ENCODE measurements at regions not wholly inside any gene's neighbourhood (a gene's known extent, or its start where the extent isn't known, plus 50 kb on each side); places are given as distances from the start of the nearest gene placed in this dataset.

GRCh38 chr7:46619723-46620310, 698.7 kb upstream of the IGFBP3 start:
- H3K4me1 ChIP-seq (ENCODE audit: control insufficient read depth, insufficient read depth, low read length), result no peaks in the 10 kb centered on the region
- no peak overlapping the region for H3K4me3 ChIP-seq (ENCODE audit: insufficient read depth, low read depth, low read length)
- no peaks in the 10 kb centered on the region for H3K36me3 ChIP-seq (ENCODE audit: control insufficient read depth, insufficient read depth, low read length)
- H3K27ac ChIP-seq (ENCODE audit: insufficient read depth, low read depth, low read length, poor library complexity, severe bottlenecking), result no peak overlapping the region
- H3K9me3 ChIP-seq (ENCODE audit: control insufficient read depth, low read length), result no peaks in the 10 kb centered on the region
- 92 to 94% methylated on average over 3 of the region's 3 CpGs for WGBS, 2 experiments
- no peaks in the 10 kb centered on the region for H3K27me3 ChIP-seq (ENCODE audit: control insufficient read depth, insufficient read depth, low read length, poor library complexity, severe bottlenecking)

GRCh38 chr7:46616636-46617035, 695.6 kb upstream of the IGFBP3 start:
- Histone ChIP-seq H3K9me3 (ENCODE audit: control insufficient read depth, low read length) (no peaks in the 10 kb centered on the region), H3K36me3 (ENCODE audit: control insufficient read depth, insufficient read depth, low read length) (no peaks in the 10 kb centered on the region), H3K4me3 (ENCODE audit: insufficient read depth, low read depth, low read length) (no peak overlapping the region), H3K27me3 (ENCODE audit: control insufficient read depth, insufficient read depth, low read length, poor library complexity, severe bottlenecking) (no peaks in the 10 kb centered on the region), H3K27ac (ENCODE audit: insufficient read depth, low read depth, low read length, poor library complexity, severe bottlenecking) (no peak overlapping the region), H3K4me1 (ENCODE audit: control insufficient read depth, insufficient read depth, low read length) (no peaks in the 10 kb centered on the region)
- 91 to 93% methylated on average over 1 of the region's 1 CpG for WGBS, 2 experiments

GRCh38 chr7:46613551-46613950, 692.5 kb upstream of the IGFBP3 start:
- Histone ChIP-seq H3K9me3 (ENCODE audit: control insufficient read depth, low read length) (no peaks in the 10 kb centered on the region), H3K27me3 (ENCODE audit: control insufficient read depth, insufficient read depth, low read length, poor library complexity, severe bottlenecking) (no peaks in the 10 kb centered on the region), H3K27ac (ENCODE audit: insufficient read depth, low read depth, low read length, poor library complexity, severe bottlenecking) (no peak overlapping the region), H3K4me1 (ENCODE audit: control insufficient read depth, insufficient read depth, low read length) (no peaks in the 10 kb centered on the region), H3K36me3 (ENCODE audit: control insufficient read depth, insufficient read depth, low read length) (no peaks in the 10 kb centered on the region), H3K4me3 (ENCODE audit: insufficient read depth, low read depth, low read length) (no peak overlapping the region)
- WGBS, 2 experiments, result 80 to 88% methylated on average over 1 of the region's 1 CpG

- Histone ChIP-seq H3K27ac (ENCODE audit: insufficient read depth, low read depth, low read length, poor library complexity, severe bottlenecking) (no peak overlapping the region), H3K36me3 (ENCODE audit: control insufficient read depth, insufficient read depth, low read length) (no peaks in the 10 kb centered on the region), H3K9me3 (ENCODE audit: control insufficient read depth, low read length) (no peaks in the 10 kb centered on the region), H3K27me3 (ENCODE audit: control insufficient read depth, insufficient read depth, low read length, poor library complexity, severe bottlenecking) (no peaks in the 10 kb centered on the region), H3K4me3 (ENCODE audit: insufficient read depth, low read depth, low read length) (no peak overlapping the region), H3K4me1 (ENCODE audit: control insufficient read depth, insufficient read depth, low read length) (no peaks in the 10 kb centered on the region)
- WGBS, 2 experiments, result 95 to 98% methylated on average over 4 to 5 of the region's 5 CpGs
These were observed 692.0 kb upstream of the IGFBP3 start for GRCh38 chr7:46613116-46613515.

DNA sequence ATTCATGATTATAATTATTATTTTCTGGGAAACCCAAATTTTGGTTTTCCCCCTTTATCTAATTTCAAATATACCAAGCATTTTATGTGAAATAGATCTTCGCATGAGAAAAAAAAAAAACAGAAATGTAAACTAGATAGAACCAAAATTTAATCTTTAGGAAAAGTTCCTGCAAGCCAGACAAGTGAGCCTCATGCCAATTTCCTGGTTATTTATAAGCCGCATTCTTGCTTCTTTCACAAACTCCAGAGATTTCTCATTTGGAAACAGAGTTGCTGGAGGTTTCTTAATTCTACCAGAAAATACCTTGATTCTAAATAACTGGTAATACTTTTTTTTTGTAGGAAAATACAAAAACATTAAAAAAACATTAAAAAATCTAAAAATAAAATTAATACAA, 690.4 kb upstream of the IGFBP3 start:
- no peak overlapping the region for H3K4me3 ChIP-seq (ENCODE audit: insufficient read depth, low read depth, low read length)
- no peaks in the 10 kb centered on the region for H3K9me3 ChIP-seq (ENCODE audit: control insufficient read depth, low read length)
- no peaks in the 10 kb centered on the region for H3K4me1 ChIP-seq (ENCODE audit: control insufficient read depth, insufficient read depth, low read length)
- H3K27me3 ChIP-seq (ENCODE audit: control insufficient read depth, insufficient read depth, low read length, poor library complexity, severe bottlenecking), result no peaks in the 10 kb centered on the region
- no peaks in the 10 kb centered on the region for H3K36me3 ChIP-seq (ENCODE audit: control insufficient read depth, insufficient read depth, low read length)
- H3K27ac ChIP-seq (ENCODE audit: insufficient read depth, low read depth, low read length, poor library complexity, severe bottlenecking), result no peak overlapping the region
- 100% methylated on average over 2 of the region's 2 CpGs for WGBS, 2 experiments

GRCh38 chr7:46610746-46611145, 689.7 kb upstream of the IGFBP3 start:
- Histone ChIP-seq H3K4me3 (ENCODE audit: insufficient read depth, low read depth, low read length) (no peak overlapping the region), H3K27ac (ENCODE audit: insufficient read depth, low read depth, low read length, poor library complexity, severe bottlenecking) (no peak overlapping the region), H3K36me3 (ENCODE audit: control insufficient read depth, insufficient read depth, low read length) (no peaks in the 10 kb centered on the region), H3K27me3 (ENCODE audit: control insufficient read depth, insufficient read depth, low read length, poor library complexity, severe bottlenecking) (no peaks in the 10 kb centered on the region), H3K9me3 (ENCODE audit: control insufficient read depth, low read length) (no peaks in the 10 kb centered on the region), H3K4me1 (ENCODE audit: control insufficient read depth, insufficient read depth, low read length) (no peaks in the 10 kb centered on the region)
- WGBS, 2 experiments, result 89 to 92% methylated on average over 2 of the region's 2 CpGs

DNA sequence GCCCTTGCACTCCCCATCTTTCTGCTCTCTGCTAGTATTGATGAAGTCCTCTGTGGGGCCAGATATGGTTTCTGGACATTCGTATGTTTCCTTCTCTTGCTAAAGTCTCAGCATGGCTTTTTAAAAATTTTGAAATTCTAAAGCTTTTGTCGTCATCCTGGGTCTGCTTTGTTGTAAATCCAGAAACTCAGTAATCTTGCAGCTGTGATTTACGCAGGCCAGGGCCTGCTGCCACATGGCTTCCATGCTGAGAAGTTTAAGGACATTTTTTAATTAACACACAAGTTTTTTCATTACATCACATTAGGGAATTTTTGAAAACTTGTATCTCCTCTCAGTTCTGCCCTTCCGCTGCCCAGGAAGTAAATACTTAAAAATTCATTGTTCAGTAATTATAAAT, 686.1 kb upstream of the IGFBP3 start:
- no peaks in the 10 kb centered on the region for H3K27me3 ChIP-seq (ENCODE audit: control insufficient read depth, insufficient read depth, low read length, poor library complexity, severe bottlenecking)
- no peaks in the 10 kb centered on the region for H3K36me3 ChIP-seq (ENCODE audit: control insufficient read depth, insufficient read depth, low read length)
- 92 to 93% methylated on average over 3 of the region's 4 CpGs for WGBS, 2 experiments
- H3K4me1 ChIP-seq (ENCODE audit: control insufficient read depth, insufficient read depth, low read length), result no peaks in the 10 kb centered on the region
- no peak overlapping the region for H3K4me3 ChIP-seq (ENCODE audit: insufficient read depth, low read depth, low read length)
- no peaks in the 10 kb centered on the region for H3K9me3 ChIP-seq (ENCODE audit: control insufficient read depth, low read length)
- no peak overlapping the region for H3K27ac ChIP-seq (ENCODE audit: insufficient read depth, low read depth, low read length, poor library complexity, severe bottlenecking)

DNA sequence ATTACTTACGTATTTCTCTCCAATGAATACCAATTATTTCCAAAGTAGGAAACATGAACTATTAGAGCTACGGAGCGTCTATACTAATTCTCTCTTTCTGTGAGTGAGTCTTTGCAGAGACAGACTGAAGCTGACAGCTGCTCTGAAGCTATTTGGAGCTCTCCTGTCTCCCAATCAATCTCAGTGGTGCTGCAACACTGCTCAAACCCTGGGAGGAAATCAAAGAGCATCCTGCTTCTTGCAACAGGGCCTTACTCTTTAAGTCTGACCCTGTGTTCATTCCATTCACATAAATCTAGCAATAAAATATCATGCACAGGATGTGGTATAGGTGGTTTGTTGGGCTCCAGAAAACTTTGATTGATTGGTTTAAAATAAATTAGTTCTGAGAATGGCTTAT, 685.7 kb upstream of the IGFBP3 start:
- H3K36me3 ChIP-seq (ENCODE audit: control insufficient read depth, insufficient read depth, low read length), result no peaks in the 10 kb centered on the region
- no peak overlapping the region for H3K27ac ChIP-seq (ENCODE audit: insufficient read depth, low read depth, low read length, poor library complexity, severe bottlenecking)
- WGBS, 2 experiments, result 94 to 97% methylated on average over 3 of the region's 3 CpGs
- H3K9me3 ChIP-seq (ENCODE audit: control insufficient read depth, low read length), result no peaks in the 10 kb centered on the region
- H3K27me3 ChIP-seq (ENCODE audit: control insufficient read depth, insufficient read depth, low read length, poor library complexity, severe bottlenecking), result no peaks in the 10 kb centered on the region
- H3K4me3 ChIP-seq (ENCODE audit: insufficient read depth, low read depth, low read length), result no peak overlapping the region
- H3K4me1 ChIP-seq (ENCODE audit: control insufficient read depth, insufficient read depth, low read length), result no peaks in the 10 kb centered on the region

DNA sequence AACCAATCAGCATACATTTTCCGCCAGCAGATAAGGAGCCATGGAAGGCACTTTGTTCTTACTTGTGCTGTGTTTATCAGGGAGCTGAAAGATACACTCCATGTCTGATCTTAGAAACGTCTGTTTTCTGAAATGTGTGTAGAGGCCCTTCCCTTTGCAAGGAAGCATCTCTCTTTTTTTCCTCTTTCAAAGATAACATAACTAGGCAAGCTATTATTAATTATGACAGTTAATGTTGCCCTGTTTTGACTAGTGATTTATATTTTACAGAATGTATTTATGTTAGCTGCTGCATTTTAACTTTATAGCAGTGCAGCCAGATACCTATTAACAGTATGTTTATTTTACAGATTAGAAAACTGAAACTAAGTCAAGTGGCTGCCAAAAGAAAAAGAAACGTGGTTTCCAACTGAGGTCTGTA, 683.2 kb upstream of the IGFBP3 start:
- Histone ChIP-seq H3K27ac (ENCODE audit: insufficient read depth, low read depth, low read length, poor library complexity, severe bottlenecking) (no peak overlapping the region), H3K4me3 (ENCODE audit: insufficient read depth, low read depth, low read length) (no peak overlapping the region), H3K27me3 (ENCODE audit: control insufficient read depth, insufficient read depth, low read length, poor library complexity, severe bottlenecking) (no peaks in the 10 kb centered on the region), H3K9me3 (ENCODE audit: control insufficient read depth, low read length) (no peaks in the 10 kb centered on the region), H3K36me3 (ENCODE audit: control insufficient read depth, insufficient read depth, low read length) (no peaks in the 10 kb centered on the region), H3K4me1 (ENCODE audit: control insufficient read depth, insufficient read depth, low read length) (no peaks in the 10 kb centered on the region)
- WGBS, 2 experiments, result 91 to 93% methylated on average over 1 to 3 of the region's 3 CpGs

- Histone ChIP-seq H3K27me3 (ENCODE audit: control insufficient read depth, insufficient read depth, low read length, poor library complexity, severe bottlenecking) (no peaks in the 10 kb centered on the region), H3K4me3 (ENCODE audit: insufficient read depth, low read depth, low read length) (no peak overlapping the region)
These were observed 682.7 kb upstream of the IGFBP3 start for GRCh38 chr7:46603780-46604179.

GRCh38 chr7:46603296-46603752, 682.3 kb upstream of the IGFBP3 start:
- H3K36me3 ChIP-seq (ENCODE audit: control insufficient read depth, insufficient read depth, low read length), result no peaks in the 10 kb centered on the region
- H3K27ac ChIP-seq (ENCODE audit: insufficient read depth, low read depth, low read length, poor library complexity, severe bottlenecking), result no peak overlapping the region
- no peaks in the 10 kb centered on the region for H3K27me3 ChIP-seq (ENCODE audit: control insufficient read depth, insufficient read depth, low read length, poor library complexity, severe bottlenecking)
- no peak overlapping the region for H3K4me3 ChIP-seq (ENCODE audit: insufficient read depth, low read depth, low read length)
- H3K9me3 ChIP-seq (ENCODE audit: control insufficient read depth, low read length), result no peaks in the 10 kb centered on the region
- H3K4me1 ChIP-seq (ENCODE audit: control insufficient read depth, insufficient read depth, low read length), result no peaks in the 10 kb centered on the region
- WGBS, 2 experiments, result 93 to 96% methylated on average over 7 of the region's 7 CpGs

More at GRCh38 chr7:46603780-46604179, 682.7 kb upstream of the IGFBP3 start:
- WGBS, 2 experiments, result 86% methylated on average over 11 of the region's 11 CpGs
- Histone ChIP-seq H3K36me3 (ENCODE audit: control insufficient read depth, insufficient read depth, low read length) (no peaks in the 10 kb centered on the region), H3K4me1 (ENCODE audit: control insufficient read depth, insufficient read depth, low read length) (no peaks in the 10 kb centered on the region), H3K27ac (ENCODE audit: insufficient read depth, low read depth, low read length, poor library complexity, severe bottlenecking) (no peak overlapping the region), H3K9me3 (ENCODE audit: control insufficient read depth, low read length) (no peaks in the 10 kb centered on the region)
